ENCODE measurements at regions not wholly inside any gene's neighbourhood (a gene's known extent, or its start where the extent isn't known, plus 50 kb on each side); places are given as distances from the start of the nearest gene placed in this dataset.

- TF ChIP-seq EP300 (IDR thresholded peaks at IDR 0.05) (no peak), CTCF (IDR thresholded peaks at IDR 0.05) (no peak), POLR2A (IDR thresholded peaks at IDR 0.05) (no peak), POLR2AphosphoS5 (IDR thresholded peaks at IDR 0.05) (no peak)
Observed at GRCh38 chr4:147354237-147354636, 126.7 kb upstream of the EDNRA start.
